H1 (cell line): ENCODE measurements at regions not wholly inside any gene's neighbourhood (a gene's known extent, or its start where the extent isn't known, plus 50 kb on each side); places are given as distances from the start of the nearest gene placed in this dataset.

Source experiments
- CTCF ChIA-PET: fragments of 300-600 bp; sonication (Branson Sonifier 250); formaldehyde crosslinking; loops from one replicate; lab custom pipeline; 2021; ENCODE audit not compliant: partially characterized antibody; lab: Charles Lee
- POLR2A ChIA-PET: fragments of 300-600 bp; sonication (Branson Sonifier 250); formaldehyde crosslinking; loops from one replicate; lab custom pipeline; 2021; ENCODE audit warnings: inconsistent platforms; ENCODE audit not compliant: partially characterized antibody; lab: Charles Lee
- DNase-seq, 2 experiments: peaks; one replicate each; pipeline versions ENCODE4 v3.0.0 to v3.0.0-alpha.2; 2010 to 2022; ENCODE audit warnings: low spot score in 2 of 2, low read depth in 1 of 2, mixed read lengths in 1 of 2
- FAIRE-seq: peaks from 2 replicates; lab custom pipeline; 2011; peaks lifted over from hg19 to GRCh38; lab: Jason Lieb, UNC
- H2AFZ ChIP-seq: 2 replicates; pipeline ENCODE4 v1.8.1; 2012; ENCODE audit warnings: low read length, inconsistent platforms
- H2AK5ac ChIP-seq: 2 replicates; pipeline ENCODE4 v1.6.1; 2013; ENCODE audit warnings: low read depth, low read length
- H2BK120ac ChIP-seq: replicated peaks from 2 replicates; pipeline ENCODE3; 2013; ENCODE audit warnings: low read depth, low read length, inconsistent platforms
- H2BK12ac ChIP-seq: 2 replicates; pipeline ENCODE4 v1.6.1; 2013; ENCODE audit warnings: low read depth, low read length
- H2BK15ac ChIP-seq: 2 replicates; pipeline ENCODE4 v1.6.1; 2013; ENCODE audit warnings: low read length
- H2BK20ac ChIP-seq: 2 replicates; pipeline ENCODE4 v1.6.1; 2013; ENCODE audit warnings: low read length
- H2BK5ac ChIP-seq: 2 replicates; pipeline ENCODE4 v1.6.1; 2013; ENCODE audit warnings: low read depth, low read length
- H3K14ac ChIP-seq: 2 replicates; pipeline ENCODE4 v1.6.1; 2013; ENCODE audit warnings: inconsistent platforms; ENCODE audit not compliant: insufficient read length
- H3K18ac ChIP-seq: 2 replicates; pipeline ENCODE4 v1.6.1; 2013; ENCODE audit warnings: low read length; ENCODE audit errors: extremely low read depth
- H3K23ac ChIP-seq: 2 replicates; pipeline ENCODE4 v1.6.1; 2013; ENCODE audit warnings: inconsistent platforms; ENCODE audit not compliant: insufficient read length
- H3K23me2 ChIP-seq: 2 replicates; pipeline ENCODE4 v1.6.1; 2013; ENCODE audit warnings: low read depth, low read length
- H3K27ac ChIP-seq: 2 replicates; pipeline ENCODE4 v1.6.1; 2011; ENCODE audit warnings: low read depth, low read length, inconsistent platforms
- H3K27me3 ChIP-seq, 4 experiments: replicated peaks in 1 of 4; 1 replicate in 1 of 4; 2 replicates in 3 of 4; pipeline versions ENCODE4 v1.6.1 to v1.8.1; 2011 to 2013; ENCODE audit warnings: low read length in 3 of 4, mild to moderate bottlenecking in 3 of 4, inconsistent platforms in 2 of 4, mixed read lengths in 2 of 4, moderate library complexity in 1 of 4; ENCODE audit not compliant: control insufficient read depth in 3 of 4, insufficient read depth in 3 of 4; ENCODE audit errors: extremely low read depth in 1 of 4
- H3K36me3 ChIP-seq, 4 experiments: 2 replicates each; pipeline versions ENCODE4 v1.6.1 to v1.8.1; 2011 to 2013; ENCODE audit warnings: mild to moderate bottlenecking in 4 of 4, low read length in 3 of 4, moderate library complexity in 2 of 4, control low read depth in 1 of 4, inconsistent platforms in 1 of 4; ENCODE audit not compliant: insufficient read depth in 4 of 4, control insufficient read depth in 2 of 4
- H3K4ac ChIP-seq: replicated peaks from 2 replicates; pipeline ENCODE3; 2013; ENCODE audit warnings: low read length, low read depth, mixed read lengths, inconsistent platforms; ENCODE audit not compliant: insufficient read length
- H3K4me1 ChIP-seq, 4 experiments: replicated peaks in 1 of 4; 1 replicate in 1 of 4; 2 replicates in 3 of 4; pipeline versions ENCODE4 v1.6.1 to v1.8.1; 2011 to 2013; ENCODE audit warnings: low read length in 3 of 4, inconsistent platforms in 2 of 4, mixed read lengths in 1 of 4; ENCODE audit not compliant: insufficient read depth in 4 of 4, control insufficient read depth in 3 of 4
- H3K4me2 ChIP-seq, 2 experiments: 2 replicates each; pipeline versions ENCODE4 v1.6.1 to v1.8.1; 2011 to 2013; ENCODE audit warnings: low read depth in 2 of 2, low read length in 2 of 2, control low read depth in 1 of 2, inconsistent platforms in 1 of 2, mild to moderate bottlenecking in 1 of 2; ENCODE audit not compliant: insufficient read depth in 1 of 2
- H3K4me3 ChIP-seq, 4 experiments: fragments of 200-600, 300-600 bp in 1 of 4; sonication (generic), shearing (Covaris generic), sonication (Bioruptor Twin) in 1 of 4; 2 replicates each; pipeline versions ENCODE4 v1.5.1 to v1.8.1; 2011 to 2016; ENCODE audit warnings: low read length in 4 of 4, low read depth in 3 of 4, control low read depth in 2 of 4, inconsistent platforms in 2 of 4, mild to moderate bottlenecking in 2 of 4, mixed read lengths in 1 of 4, moderate library complexity in 1 of 4; ENCODE audit not compliant: insufficient read depth in 2 of 4; ENCODE audit errors: extremely low read depth in 1 of 4
- H3K56ac ChIP-seq: replicated peaks from 2 replicates; pipeline ENCODE3; 2013; ENCODE audit warnings: low read depth, mild to moderate bottlenecking, mixed read lengths, low read length, inconsistent platforms; ENCODE audit not compliant: insufficient read length
- H3K79me1 ChIP-seq: 2 replicates; pipeline ENCODE4 v1.6.1; 2013; ENCODE audit warnings: low read depth, low read length, control low read depth
- H3K79me2 ChIP-seq, 2 experiments: 2 replicates each; pipeline versions ENCODE4 v1.6.1 to v1.8.1; 2012 to 2013; ENCODE audit warnings: low read length in 2 of 2, mild to moderate bottlenecking in 2 of 2, inconsistent platforms in 1 of 2; ENCODE audit not compliant: insufficient read depth in 2 of 2, control insufficient read depth in 1 of 2
- H3K9ac ChIP-seq, 4 experiments: replicated peaks in 1 of 4; 1 replicate in 1 of 4; 2 replicates in 3 of 4; pipeline versions ENCODE4 v1.6.1 to v1.8.1; 2011 to 2013; ENCODE audit warnings: low read depth in 3 of 4, low read length in 3 of 4, control low read depth in 2 of 4, mild to moderate bottlenecking in 2 of 4, moderate library complexity in 2 of 4, inconsistent platforms in 1 of 4; ENCODE audit errors: extremely low read depth in 1 of 4
- H3K9me3 ChIP-seq, 2 experiments: 2 replicates each; pipeline versions ENCODE4 v1.6.1 to v1.8.1; 2012 to 2013; ENCODE audit warnings: mild to moderate bottlenecking in 2 of 2, moderate library complexity in 2 of 2, control low read depth in 1 of 2, inconsistent platforms in 1 of 2, low read depth in 1 of 2, low read length in 1 of 2, mixed read lengths in 1 of 2; ENCODE audit not compliant: insufficient read depth in 2 of 2
- H4K20me1 ChIP-seq, 2 experiments: replicated peaks in 1 of 2; 2 replicates each; pipeline versions ENCODE3 to v1.8.1; 2011 to 2013; ENCODE audit warnings: inconsistent platforms in 2 of 2, low read length in 2 of 2, mild to moderate bottlenecking in 1 of 2; ENCODE audit not compliant: insufficient read depth in 2 of 2, control insufficient read depth in 1 of 2
- H4K5ac ChIP-seq: 2 replicates; pipeline ENCODE4 v1.6.1; 2013; ENCODE audit warnings: low read length, low read depth, mixed read lengths, inconsistent platforms; ENCODE audit not compliant: insufficient read length
- H4K8ac ChIP-seq: 2 replicates; pipeline ENCODE4 v1.8.0; 2013; ENCODE audit warnings: mild to moderate bottlenecking, moderate library complexity, low read length, inconsistent platforms; ENCODE audit not compliant: insufficient read depth; ENCODE audit errors: extremely low read depth
- H4K91ac ChIP-seq: replicated peaks from 2 replicates; pipeline ENCODE3; 2013; ENCODE audit warnings: low read length, mixed read lengths, inconsistent platforms; ENCODE audit not compliant: insufficient read length
- CBX8 ChIP-seq: fragments of 300-800, 300-1000 bp; sonication (generic); IDR thresholded peaks from 2 replicates; pipeline ENCODE4 v1.7.1; 2016; ENCODE audit warnings: low read depth, low read length, borderline replicate concordance
- CTCF ChIP-seq, 3 experiments: IDR thresholded peaks; 1 replicate in 2 of 3; 2 replicates in 1 of 3; pipeline versions ENCODE4 v1.5.1 to v1.6.1; 2011; ENCODE audit warnings: low read length in 3 of 3, mild to moderate bottlenecking in 3 of 3, inconsistent platforms in 2 of 3, low read depth in 1 of 3, moderate library complexity in 1 of 3; ENCODE audit not compliant: insufficient read depth in 1 of 3; ENCODE audit errors: control extremely low read depth in 1 of 3
- EZH2 ChIP-seq: fragments of 200-600 bp; sonication (generic); IDR thresholded peaks from 2 replicates; pipeline ENCODE4 v1.7.1; 2012; ENCODE audit warnings: low read depth, mild to moderate bottlenecking, moderate library complexity, low read length, inconsistent platforms; ENCODE audit not compliant: severe bottlenecking
- HDAC2 ChIP-seq, 2 experiments: fragments of 300-600 bp in 1 of 2; sonication (generic) in 1 of 2; IDR thresholded peaks; 2 replicates each; pipeline ENCODE4 v1.6.1; 2011 to 2012; ENCODE audit warnings: low read depth in 2 of 2, low read length in 2 of 2, mild to moderate bottlenecking in 2 of 2, moderate library complexity in 2 of 2, borderline replicate concordance in 1 of 2, inconsistent platforms in 1 of 2
- POLR2AphosphoS5 ChIP-seq: IDR thresholded peaks from 2 replicates; pipeline ENCODE4 v1.6.1; 2011; ENCODE audit warnings: low read depth, low read length
- SAP30 ChIP-seq: fragments of 300-600 bp; sonication (generic); IDR thresholded peaks from 2 replicates; pipeline ENCODE4 v1.7.1; 2012; ENCODE audit warnings: low read length, moderate library complexity, mild to moderate bottlenecking, inconsistent platforms; ENCODE audit not compliant: insufficient read depth, insufficient replicate concordance
- TCF12 ChIP-seq: IDR thresholded peaks from 2 replicates; pipeline ENCODE4 v1.6.1; 2011; ENCODE audit warnings: low read depth, mild to moderate bottlenecking, low read length
- TEAD4 ChIP-seq: IDR thresholded peaks from 2 replicates; pipeline ENCODE4 v1.6.1; 2012; ENCODE audit warnings: low read depth, low read length, inconsistent platforms, mixed read lengths
- YY1 ChIP-seq: IDR thresholded peaks from 2 replicates; pipeline ENCODE4 v1.6.1; 2011; ENCODE audit warnings: low read depth, mild to moderate bottlenecking, low read length
- WGBS, 2 experiments: shearing (Covaris generic) in 1 of 2; methylation state at CpG; one replicate each; pipeline versions ENCODE4 v1.1.6 to v1.1.7; 2013 to 2015; ENCODE audit warnings: low lambda C conversion rate in 2 of 2, mixed read lengths in 2 of 2, inconsistent platforms in 1 of 2, low coverage in 1 of 2, missing lambda C conversion rate in 1 of 2; ENCODE audit not compliant: insufficient replicate concordance in 2 of 2, insufficient coverage in 1 of 2, insufficient read length in 1 of 2; ENCODE audit errors: extremely low coverage in 1 of 2, missing lambda C conversion rate in 1 of 2; 5-methylcytosine and 5-hydroxymethylcytosine counted together

GRCh38 chr4:159016593-159017024, 86.3 kb upstream of the RAPGEF2 start:
- no peak overlapping the region for H4K91ac ChIP-seq
- H3K4ac ChIP-seq, result no peak overlapping the region
- no peaks in the 10 kb centered on the region for H3K9me3 ChIP-seq
- H2BK15ac ChIP-seq, result no peak overlapping the region
- H4K8ac ChIP-seq, result no peak overlapping the region
- H3K4me1 ChIP-seq, result peaks cover 0 to 8% (median 3%) of the 10 kb centered on the region in 4 experiments; a peak in 4 of 7 replicates
- no peaks in the 10 kb centered on the region; a peak in 1 of 7 replicates for H3K27me3 ChIP-seq
- no peak overlapping the region for H3K56ac ChIP-seq
- DNase-seq, result peak in 1 of 2 experiments; percentile 66
- H3K79me1 ChIP-seq, result no peaks in the 10 kb centered on the region
- no peaks in the 10 kb centered on the region for H3K36me3 ChIP-seq
- WGBS, 2 experiments, result 17% methylated on average over 8 of the region's 8 CpGs; no CpG with 5 or more reads in 1 of the 2 experiments
- no peaks in the 10 kb centered on the region for H3K79me2 ChIP-seq
- POLR2A ChIA-PET, result interaction anchor here (1.0 to 1.6 kb wide), 3 partner anchors 10 to 86 kb away, joined by 3 to 4 read pairs (median 3); partner anchors contain the start of gene RAPGEF2
- no peak overlapping the region for H4K5ac ChIP-seq
- H3K27ac ChIP-seq, result no peak overlapping the region
- CTCF ChIA-PET, result interaction anchor here (0.6 to 2.9 kb wide), 11 partner anchors 10 to 187 kb away, joined by 3 to 12 read pairs (median 4); no protein-coding TSS in a partner anchor
- no peak overlapping the region for H3K14ac ChIP-seq
- FAIRE-seq, result no peak
- H2BK120ac ChIP-seq, result no peak overlapping the region
- H2BK20ac ChIP-seq, result no peak overlapping the region
- no peak overlapping the region for H3K23ac ChIP-seq
- H2BK5ac ChIP-seq, result no peak overlapping the region
- no peak overlapping the region for H2AFZ ChIP-seq
- H3K9ac ChIP-seq, result no peak overlapping the region
- no peak overlapping the region; a peak in 1 of 8 replicates for H3K4me3 ChIP-seq
- H3K18ac ChIP-seq, result no peak overlapping the region
- no peaks in the 10 kb centered on the region for H4K20me1 ChIP-seq
- no peak overlapping the region; a peak in 1 of 4 replicates for H3K4me2 ChIP-seq
- H3K23me2 ChIP-seq, result no peaks in the 10 kb centered on the region
- H2BK12ac ChIP-seq, result no peak overlapping the region
- H2AK5ac ChIP-seq, result no peak overlapping the region
- TF ChIP-seq SAP30 (peak; percentile 47), TCF12 (peak; percentile 82), EZH2 (no peak), CBX8 (no peak), POLR2AphosphoS5 (peak; percentile 38; the same call in 1 of the 2 replicates), CTCF (IDR thresholded peaks at IDR 0.05; ENCODE audit: control extremely low read depth in 1 of 3, insufficient read depth in 1 of 3, low read depth in 1 of 3, low read length in 3 of 3) (peak in 1 of 3 experiments; percentile 27; a peak in 1 of 4 replicates), HDAC2 (IDR thresholded peaks at IDR 0.05; ENCODE audit: borderline replicate concordance in 1 of 2, low read depth in 2 of 2, low read length in 2 of 2) (peak in 1 of 2 experiments; percentile 82; a peak in 1 of 4 replicates), TEAD4 (peak; percentile 79), YY1 (0 out of 2 replicates have a peak, but pooled peaks have one; percentile 27)
